Amniotic epithelial cell (primary cell): ENCODE measurements at regions not wholly inside any gene's neighbourhood (a gene's known extent, or its start where the extent isn't known, plus 50 kb on each side); places are given as distances from the start of the nearest gene placed in this dataset.
"Not testable (repeated sequence)": the region's sequence is repeated elsewhere in the genome, so short reads cannot be mapped to it uniquely, and the experiment has no call there.

ENCODE experiments used
- DNase-seq: peaks from one replicate; pipeline ENCODE4 v3.0.0-alpha.2; 2010; ENCODE audit warnings: low read depth

- no peak for DNase-seq
Observed at GRCh38 chr6:115811541-115811940, 249.2 kb downstream of the FRK start.

GRCh38 chr6:115798229-115798628, 262.5 kb downstream of the FRK start:
- no peak for DNase-seq

GRCh38 chr6:115796829-115797228, 263.9 kb downstream of the FRK start:
- no peak for DNase-seq

- no peak for DNase-seq
Observed at GRCh38 chr6:115796061-115796460, 264.6 kb downstream of the FRK start.

GRCh38 chr6:115783402-115784061, 277.2 kb downstream of the FRK start:
- no peak for DNase-seq

GRCh38 chr6:115782612-115783011, 278.1 kb downstream of the FRK start:
- DNase-seq, result no peak

- no peak for DNase-seq
Observed at GRCh38 chr6:115773741-115774140, 286.9 kb downstream of the FRK start.

GRCh38 chr6:115770851-115771250, 289.8 kb downstream of the FRK start:
- no peak for DNase-seq

- DNase-seq, result no peak
Observed at GRCh38 chr6:115768500-115768899, 292.2 kb downstream of the FRK start.

GRCh38 chr6:115767931-115768330, 292.8 kb downstream of the FRK start:
- no peak for DNase-seq

- DNase-seq, result no peak
Observed at GRCh38 chr6:115766745-115767462, 293.8 kb downstream of the FRK start.

- no peak for DNase-seq
Observed at GRCh38 chr6:115765966-115766365, 294.7 kb downstream of the FRK start.

- no peak for DNase-seq
Observed at GRCh38 chr6:115759051-115759450, 301.6 kb downstream of the FRK start.

- DNase-seq, result no peak
Observed at GRCh38 chr6:115753446-115753845, 307.2 kb downstream of the FRK start.

GRCh38 chr6:115750946-115751345, 309.7 kb downstream of the FRK start:
- no peak for DNase-seq

- no peak for DNase-seq
Observed at GRCh38 chr6:115750292-115750691, 310.4 kb downstream of the FRK start.

- no peak for DNase-seq
Observed at GRCh38 chr6:115747719-115748118, 313.0 kb downstream of the FRK start.

- not testable (repeated sequence) for DNase-seq
Observed at GRCh38 chr6:115746583-115746982, 314.1 kb downstream of the FRK start.

GRCh38 chr6:115740907-115741306, 319.8 kb downstream of the FRK start:
- no peak for DNase-seq

- no peak for DNase-seq
Observed at GRCh38 chr6:115735610-115736009, 325.1 kb downstream of the FRK start.

- no peak for DNase-seq
Observed at GRCh38 chr6:115733426-115733825, 327.3 kb downstream of the FRK start.

- DNase-seq, result no peak
Observed at GRCh38 chr6:115729036-115729435, 331.7 kb downstream of the FRK start.

- DNase-seq, result no peak
Observed at GRCh38 chr6:115728171-115728570, 332.5 kb downstream of the FRK start.

GRCh38 chr6:115721564-115721963, 339.1 kb downstream of the FRK start:
- no peak for DNase-seq
